CD4-positive, alpha-beta T cell treated with Interleukin-15 for 1 hour (primary cell): ENCODE measurements at regions not wholly inside any gene's neighbourhood (a gene's known extent, or its start where the extent isn't known, plus 50 kb on each side); places are given as distances from the start of the nearest gene placed in this dataset.
"Not testable (repeated sequence)": the region's sequence is repeated elsewhere in the genome, so short reads cannot be mapped to it uniquely, and the experiment has no call there.

Experiments used
- DNase-seq: peaks from one replicate; pipeline ENCODE4 v3.0.0-alpha.2; 2020

GRCh38 chr4:131419147-131419546, 1729.9 kb upstream of the PCDH10 start:
- DNase-seq: no peak

DNA sequence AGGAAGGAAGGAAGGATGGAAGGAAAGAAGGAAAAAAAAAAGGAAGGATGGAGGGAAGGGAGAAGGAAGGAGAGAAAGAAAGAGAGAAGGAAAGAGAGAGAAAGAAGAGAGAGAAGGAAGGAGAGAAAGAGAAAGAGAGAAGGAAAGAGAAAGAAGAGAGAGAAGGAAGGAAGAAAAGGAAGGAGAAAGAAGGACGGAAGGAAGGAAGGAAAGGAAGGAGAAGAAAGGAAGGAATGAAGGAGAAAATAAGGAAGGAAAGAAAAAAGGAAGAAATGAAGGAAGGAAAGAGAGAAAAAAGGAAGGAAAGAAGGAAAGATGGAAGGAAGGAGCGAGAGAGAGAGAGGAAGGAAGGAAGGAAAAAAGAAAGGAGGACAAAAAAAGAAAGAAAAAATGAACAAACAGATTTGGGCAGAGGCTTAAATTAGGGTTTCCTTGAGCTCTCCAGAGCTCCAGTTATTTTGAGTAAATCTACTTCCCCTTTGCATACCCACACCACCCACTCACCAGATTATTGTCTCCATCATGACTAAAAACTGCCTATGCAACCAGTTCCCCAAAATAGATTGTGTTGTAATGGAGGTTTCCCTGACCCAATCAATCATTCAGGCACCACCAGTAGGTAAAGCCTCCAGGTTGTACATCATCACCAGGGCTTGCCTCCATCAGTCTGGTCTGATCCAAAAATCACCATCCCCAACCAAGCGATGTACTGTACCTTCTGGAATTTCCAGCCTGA, 1722.9 kb upstream of the PCDH10 start:
- no peak for DNase-seq

DNA sequence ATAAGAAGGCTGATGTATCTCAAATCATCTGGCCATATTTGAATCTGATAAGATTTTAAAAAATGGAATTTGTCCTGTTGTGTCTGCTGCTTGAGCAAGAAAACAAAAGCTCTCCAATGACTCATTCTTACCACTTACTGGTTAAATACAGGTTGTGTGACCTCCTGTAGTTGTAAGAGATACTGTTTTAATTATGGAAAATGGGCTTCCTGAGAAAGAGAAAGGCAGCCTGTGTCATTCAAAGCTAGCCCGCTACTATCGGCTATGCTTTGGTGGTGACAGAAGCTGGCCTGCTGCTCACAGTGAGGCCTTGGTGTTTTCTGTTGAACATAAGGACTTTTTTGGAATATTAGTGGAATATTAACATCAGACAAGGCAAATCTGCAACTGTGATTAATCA, 1722.1 kb upstream of the PCDH10 start:
- DNase-seq: no peak

DNA sequence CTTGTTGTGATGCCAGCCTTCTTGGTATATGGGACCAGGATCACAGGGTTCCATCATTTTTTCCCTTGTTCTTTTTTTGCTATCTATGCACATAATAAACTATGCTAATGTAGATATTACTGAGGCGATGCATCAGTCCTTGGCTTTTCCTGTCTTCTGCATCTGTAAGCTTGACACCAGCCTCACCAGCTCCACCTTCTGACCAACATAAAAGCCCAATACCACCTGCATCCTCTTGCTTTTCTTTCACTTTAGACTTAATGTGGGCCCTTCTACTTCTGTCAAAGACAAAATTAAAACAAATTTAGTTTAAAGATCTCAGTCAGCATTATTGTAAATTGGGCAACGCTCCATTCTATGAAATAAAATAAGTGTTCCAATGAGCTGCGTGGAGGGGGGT, 1718.8 kb upstream of the PCDH10 start:
- no peak for DNase-seq

DNA sequence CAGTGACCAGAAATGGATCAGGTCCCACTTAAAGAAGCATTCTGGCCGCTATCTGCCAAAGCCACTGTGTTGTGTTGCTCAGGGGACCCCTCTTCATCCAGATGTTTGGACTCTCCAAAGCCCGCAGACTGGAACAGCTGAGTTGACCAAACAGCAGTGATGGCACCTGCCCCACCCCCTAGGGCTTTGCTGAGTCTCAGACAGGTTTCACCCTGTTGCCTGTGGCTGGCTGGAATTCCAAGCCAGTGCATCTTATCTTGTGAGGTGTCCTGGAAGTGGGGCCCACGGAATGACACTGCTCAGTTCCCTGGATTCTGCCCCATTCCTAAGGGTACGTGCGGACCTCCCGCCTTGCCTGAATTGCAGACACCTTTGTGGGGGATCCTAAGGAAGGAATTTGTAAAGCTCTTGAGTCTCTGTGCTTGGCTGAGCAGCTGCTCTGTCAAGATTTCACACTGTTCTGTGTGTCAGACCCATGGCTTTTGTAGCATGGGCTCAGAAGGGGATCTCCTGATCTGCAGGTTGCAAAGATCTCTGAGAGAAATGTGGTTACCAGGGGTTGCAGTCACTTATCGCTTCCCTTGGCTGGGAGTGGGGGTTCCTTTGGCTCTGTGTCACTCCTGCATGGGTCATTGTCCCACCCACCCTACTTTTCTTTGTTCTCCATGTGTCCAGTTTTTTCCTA, 1707.9 kb upstream of the PCDH10 start:
- no peak for DNase-seq

- DNase-seq: no peak
These were observed 1701.2 kb upstream of the PCDH10 start for GRCh38 chr4:131447883-131448282.

DNA sequence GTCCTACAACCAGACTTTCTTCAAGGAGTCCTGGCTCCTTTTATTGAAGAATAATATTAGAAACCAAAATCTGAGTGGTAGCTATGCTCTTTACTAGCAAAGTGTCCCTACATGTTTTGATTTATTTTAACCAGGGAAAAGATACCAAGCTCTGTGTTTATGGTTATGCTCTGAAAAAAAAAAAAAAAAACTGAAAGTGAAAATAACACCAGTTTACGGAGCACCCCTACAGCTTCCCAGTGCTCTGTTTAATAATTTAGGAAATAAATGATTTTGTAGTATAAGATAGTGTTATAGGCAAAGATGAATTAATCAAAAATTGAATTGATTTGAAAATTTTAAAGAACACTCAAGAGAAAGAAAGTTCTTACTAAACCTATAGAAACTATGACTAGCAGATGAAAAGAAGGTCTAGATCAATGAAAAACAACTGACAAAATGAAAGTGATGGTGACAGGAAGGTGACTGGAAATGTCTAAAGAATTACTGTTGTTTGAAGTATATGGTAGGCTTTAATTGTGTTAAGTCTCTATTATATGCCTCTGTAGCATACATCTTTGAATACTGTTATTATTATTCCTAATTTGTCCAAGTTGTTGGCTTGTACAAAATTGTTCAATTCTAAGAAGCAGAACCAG, 1698.4 kb upstream of the PCDH10 start:
- DNase-seq: no peak

GRCh38 chr4:131459430-131460101, 1689.5 kb upstream of the PCDH10 start:
- no peak for DNase-seq

- DNase-seq: no peak
These were observed 1678.7 kb upstream of the PCDH10 start for GRCh38 chr4:131470360-131470759.

DNA sequence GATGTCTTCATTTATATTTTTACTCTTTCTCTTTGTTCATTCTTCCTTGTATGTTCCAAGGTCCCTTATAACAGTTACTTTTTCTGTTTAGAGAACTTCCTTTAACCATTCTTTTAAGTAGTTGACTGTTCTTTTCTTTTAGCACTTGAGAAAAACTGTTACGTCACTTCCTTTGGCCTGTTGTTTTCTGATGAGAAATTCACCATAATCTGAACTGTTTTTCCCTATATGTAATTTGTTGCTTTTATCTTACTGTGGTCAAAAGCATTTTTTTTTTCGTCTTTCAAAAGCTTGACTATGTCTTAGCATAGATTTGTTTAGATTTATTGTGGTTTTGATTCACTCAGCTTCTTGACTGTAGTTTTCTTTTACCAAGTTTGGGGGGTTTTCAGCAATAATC, 1660.3 kb upstream of the PCDH10 start:
- DNase-seq: no peak

- DNase-seq: not testable (repeated sequence)
These were observed 1652.9 kb upstream of the PCDH10 start for GRCh38 chr4:131496211-131496610.

DNA sequence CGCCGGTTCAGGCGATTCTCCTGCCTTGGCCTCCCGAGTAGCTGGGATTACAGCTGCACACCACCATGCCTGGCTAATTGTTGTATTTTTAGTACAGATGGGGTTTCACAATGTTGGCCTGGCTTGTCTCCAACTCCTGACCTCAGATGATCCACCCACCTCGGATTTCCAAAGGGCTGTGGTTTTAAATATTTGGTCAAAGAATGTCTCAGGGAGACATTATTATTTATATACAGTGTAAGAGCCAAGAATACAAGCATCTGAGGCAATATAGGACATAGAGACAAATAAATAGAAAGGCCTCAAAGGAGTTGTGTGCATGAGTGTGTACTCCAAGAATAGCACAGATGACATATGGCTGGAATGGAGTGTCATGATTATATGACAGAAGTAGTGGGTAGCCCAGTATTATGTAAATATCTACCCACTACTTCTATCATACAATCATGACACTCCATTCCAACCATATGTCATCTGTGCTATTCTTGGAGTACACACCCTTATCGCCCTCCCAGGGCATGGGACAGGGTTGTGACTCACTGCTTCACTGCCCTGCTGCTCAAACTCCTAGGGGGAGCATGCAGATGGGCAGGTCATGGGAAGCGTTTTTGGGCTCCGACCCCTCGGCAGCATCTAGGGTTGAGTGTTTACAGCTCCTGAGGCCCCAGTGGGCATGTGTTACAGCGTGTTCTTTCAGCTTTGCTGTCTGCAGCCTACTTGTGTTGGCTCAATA, 1649.8 kb upstream of the PCDH10 start:
- no peak for DNase-seq

DNA sequence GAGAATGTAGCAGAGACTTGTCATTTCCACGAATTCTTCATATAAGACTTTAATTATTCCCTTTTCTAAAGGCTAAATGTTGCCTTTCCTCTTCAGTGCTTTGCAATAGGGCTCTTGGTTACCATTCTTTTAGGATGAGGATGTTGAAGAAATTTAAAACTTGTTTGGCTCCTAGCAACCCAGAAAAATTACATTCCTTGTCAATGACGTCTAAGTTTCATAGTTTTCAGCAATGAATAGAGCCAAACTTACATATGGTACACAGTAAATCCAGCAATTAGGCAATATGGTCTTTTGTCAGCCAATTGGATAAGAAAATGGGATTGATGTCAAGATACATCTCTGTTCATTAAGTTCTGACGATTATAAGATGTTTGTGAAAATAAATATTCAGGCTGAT, 1639.6 kb upstream of the PCDH10 start:
- DNase-seq: no peak

GRCh38 chr4:131526686-131527085, 1622.4 kb upstream of the PCDH10 start:
- no peak for DNase-seq

- DNase-seq: no peak
These were observed 1618.0 kb upstream of the PCDH10 start for GRCh38 chr4:131531087-131531486.

GRCh38 chr4:131534944-131535645, 1614.0 kb upstream of the PCDH10 start:
- DNase-seq: no peak

- DNase-seq: no peak
These were observed 1608.8 kb upstream of the PCDH10 start for GRCh38 chr4:131540256-131540655.

- DNase-seq: no peak
These were observed 1601.5 kb upstream of the PCDH10 start for GRCh38 chr4:131547506-131547981.

GRCh38 chr4:131551306-131551705, 1597.8 kb upstream of the PCDH10 start:
- no peak for DNase-seq

GRCh38 chr4:131566026-131566425, 1583.1 kb upstream of the PCDH10 start:
- DNase-seq: no peak

DNA sequence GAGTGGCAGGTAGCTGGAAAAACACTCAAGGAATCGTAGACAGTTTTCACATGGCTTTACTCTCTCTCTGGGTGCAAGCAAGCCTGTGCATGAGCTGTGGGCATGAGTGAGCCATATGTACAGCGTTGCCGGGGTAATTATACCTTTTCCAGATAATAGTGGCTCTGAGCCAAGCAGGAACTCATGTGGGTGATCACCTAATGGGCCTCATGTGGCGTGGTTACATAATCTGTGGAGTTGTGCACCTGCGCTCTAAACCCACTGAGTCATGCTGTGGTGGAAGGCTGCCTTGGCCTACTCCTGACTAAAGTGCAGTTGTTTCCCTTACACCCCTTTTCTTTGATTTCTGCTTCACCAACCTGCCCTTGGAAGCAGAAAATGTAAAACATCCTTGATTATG, 1564.5 kb upstream of the PCDH10 start:
- no peak for DNase-seq

GRCh38 chr4:131595140-131595539, 1554.0 kb upstream of the PCDH10 start:
- no peak for DNase-seq
